Ishikawa (cell line): ENCODE measurements at regions not wholly inside any gene's neighbourhood (a gene's known extent, or its start where the extent isn't known, plus 50 kb on each side); places are given as distances from the start of the nearest gene placed in this dataset.

Experiments used
- NFIC ChIP-seq: IDR thresholded peaks from 2 replicates; pipeline ENCODE4 v1.6.1; 2012
- TAF1 ChIP-seq: IDR thresholded peaks from 2 replicates; pipeline ENCODE4 v1.6.1; 2012; ENCODE audit warnings: low read depth, mild to moderate bottlenecking

GRCh38 chr16:73840728-73841127 lies 455.9 kb upstream of the PSMD7 start:
- no peak for TF ChIP-seq NFIC
- TF ChIP-seq TAF1, result no peak
